RCC 7860 (cell line): ENCODE measurements at regions not wholly inside any gene's neighbourhood (a gene's known extent, or its start where the extent isn't known, plus 50 kb on each side); places are given as distances from the start of the nearest gene placed in this dataset.

ENCODE experiments used
- DNase-seq: peaks from one replicate; pipeline ENCODE4 v3.0.0-alpha.2; 2015; ENCODE audit warnings: low spot score
- FAIRE-seq: peaks from 2 replicates; lab custom pipeline; 2012; peaks lifted over from hg19 to GRCh38; lab: Jason Lieb, UNC

GRCh38 chr4:138761638-138762220, 253.9 kb upstream of the NOCT start:
- no peak for DNase-seq
- FAIRE-seq: no peak

GRCh38 chr4:138759554-138759902, 256.1 kb upstream of the NOCT start:
- FAIRE-seq (no peak), DNase-seq (no peak)

- FAIRE-seq (no peak), DNase-seq (no peak)
Measured at GRCh38 chr4:138758876-138759553, 256.6 kb upstream of the NOCT start.

- no peak for FAIRE-seq
- DNase-seq: no peak
Measured at GRCh38 chr4:138758196-138758595, 257.4 kb upstream of the NOCT start.

GRCh38 chr4:138757432-138757831, 258.1 kb upstream of the NOCT start:
- DNase-seq (no peak), FAIRE-seq (no peak)

- DNase-seq (no peak), FAIRE-seq (no peak)
Measured at GRCh38 chr4:138756519-138756918, 259.1 kb upstream of the NOCT start.

GRCh38 chr4:138751309-138751708, 264.3 kb upstream of the NOCT start:
- no peak for DNase-seq
- FAIRE-seq: no peak

- no peak for DNase-seq
- no peak for FAIRE-seq
Measured at GRCh38 chr4:138749303-138749702, 266.3 kb upstream of the NOCT start.

GRCh38 chr4:138741766-138742377, 273.7 kb upstream of the NOCT start:
- no peak for DNase-seq
- no peak for FAIRE-seq

GRCh38 chr4:138740816-138741745, 274.5 kb upstream of the NOCT start:
- DNase-seq: no peak
- FAIRE-seq: no peak

GRCh38 chr4:138736362-138736761, 279.2 kb upstream of the NOCT start:
- FAIRE-seq: peak; percentile 93
- peak; percentile 25 for DNase-seq

GRCh38 chr4:138734746-138735145, 280.8 kb upstream of the NOCT start:
- FAIRE-seq (no peak), DNase-seq (no peak)

- DNase-seq (no peak), FAIRE-seq (no peak)
Measured at GRCh38 chr4:138728566-138728965, 287.0 kb upstream of the NOCT start.

- no peak for DNase-seq
Measured at GRCh38 chr4:138727731-138728130, 287.9 kb upstream of the NOCT start.

GRCh38 chr4:138724530-138724929, 291.1 kb upstream of the NOCT start:
- DNase-seq (no peak), FAIRE-seq (no peak)

More at GRCh38 chr4:138727731-138728130, 287.9 kb upstream of the NOCT start:
- no peak for FAIRE-seq

- FAIRE-seq: no peak
- DNase-seq: no peak
Measured at GRCh38 chr4:138716559-138717335, 298.8 kb upstream of the NOCT start.

- DNase-seq (no peak), FAIRE-seq (no peak)
Measured at GRCh38 chr4:138710297-138710696, 305.3 kb upstream of the NOCT start.

GRCh38 chr4:138709859-138710258, 305.7 kb upstream of the NOCT start:
- FAIRE-seq (no peak), DNase-seq (no peak)

- DNase-seq (no peak), FAIRE-seq (no peak)
Measured at GRCh38 chr4:138707746-138708677, 307.6 kb upstream of the NOCT start.

- FAIRE-seq: peak; percentile 81
Measured at GRCh38 chr4:138706201-138706600, 309.4 kb upstream of the NOCT start.

More at GRCh38 chr4:138706201-138706600, 309.4 kb upstream of the NOCT start:
- no peak for DNase-seq
